GM23248 (cell line): ENCODE measurements at regions not wholly inside any gene's neighbourhood (a gene's known extent, or its start where the extent isn't known, plus 50 kb on each side); places are given as distances from the start of the nearest gene placed in this dataset.

Experiments used
- EZH2 ChIP-seq: fragments of 200-600 bp; sonication (generic); IDR thresholded peaks from 2 replicates; pipeline ENCODE4 v1.6.1; 2018; ENCODE audit warnings: antibody characterized with exemption, mild to moderate bottlenecking; ENCODE audit not compliant: insufficient read depth, poor library complexity, severe bottlenecking
- EZH2phosphoT487 ChIP-seq: fragments of 200-600 bp; sonication (generic); IDR thresholded peaks from 2 replicates; pipeline ENCODE4 v1.6.1; 2018; ENCODE audit warnings: antibody characterized with exemption, moderate library complexity, mild to moderate bottlenecking, low read depth; ENCODE audit not compliant: insufficient read depth

DNA sequence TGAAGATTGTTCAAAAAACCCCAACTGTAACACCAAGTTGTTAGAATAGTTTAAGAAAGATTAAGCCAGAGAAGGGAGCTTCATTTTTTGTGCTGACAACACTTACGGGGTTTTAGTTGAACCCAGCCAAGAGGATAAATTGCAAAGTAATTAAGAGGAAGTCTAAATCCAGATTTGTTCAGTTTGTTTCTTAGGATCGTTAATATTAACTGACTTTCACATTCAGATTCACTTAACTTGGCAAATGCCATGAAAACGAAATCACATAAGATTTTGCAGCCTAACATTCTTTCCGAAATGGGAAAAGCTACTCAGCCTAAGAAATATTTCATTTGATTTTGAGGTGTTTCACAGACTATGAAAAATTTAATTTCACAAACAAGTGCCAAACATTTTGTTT is 511.3 kb downstream of the TRIML1 start:
- TF ChIP-seq EZH2 (no peak), EZH2phosphoT487 (no peak)
